ENCODE measurements at regions not wholly inside any gene's neighbourhood (a gene's known extent, or its start where the extent isn't known, plus 50 kb on each side); places are given as distances from the start of the nearest gene placed in this dataset.
"Not testable (repeated sequence)": the region's sequence is repeated elsewhere in the genome, so short reads cannot be mapped to it uniquely, and the experiment has no call there.

- H3K9ac ChIP-seq (ENCODE audit: low read length); H3K4me1 ChIP-seq (ENCODE audit: low read length): not testable (repeated sequence)
These were observed 352.2 kb upstream of the FOLH1 start for GRCh38 chr11:49560593-49560992.

GRCh38 chr11:49561240-49561880 lies 353.0 kb upstream of the FOLH1 start:
- H3K4me2 ChIP-seq (ENCODE audit: low read length); H3K27ac ChIP-seq (ENCODE audit: low read length); H3K27me3 ChIP-seq (ENCODE audit: low read depth, low read length); H3K4me3 ChIP-seq (ENCODE audit: low read length); H3K9me3 ChIP-seq (ENCODE audit: insufficient read depth, low read length); H3K4me1 ChIP-seq (ENCODE audit: low read length); H2AFZ ChIP-seq (ENCODE audit: low read depth, low read length); H4K20me1 ChIP-seq (ENCODE audit: insufficient read depth, low read length); H3K9ac ChIP-seq (ENCODE audit: low read length); H3K36me3 ChIP-seq (replicated peaks; ENCODE audit: low read depth, low read length); H3K79me2 ChIP-seq (ENCODE audit: low read length): not testable (repeated sequence)

More at GRCh38 chr11:49560593-49560992, 352.2 kb upstream of the FOLH1 start:
- not testable (repeated sequence) for H3K4me2 ChIP-seq (ENCODE audit: low read length); H3K4me3 ChIP-seq (ENCODE audit: low read length); H4K20me1 ChIP-seq (ENCODE audit: insufficient read depth, low read length); H2AFZ ChIP-seq (ENCODE audit: low read depth, low read length); H3K27me3 ChIP-seq (ENCODE audit: low read depth, low read length); H3K79me2 ChIP-seq (ENCODE audit: low read length); H3K9me3 ChIP-seq (ENCODE audit: insufficient read depth, low read length); H3K27ac ChIP-seq (ENCODE audit: low read length); H3K36me3 ChIP-seq (replicated peaks; ENCODE audit: low read depth, low read length)

- not testable (repeated sequence) for H3K9ac ChIP-seq (ENCODE audit: low read length); H4K20me1 ChIP-seq (ENCODE audit: insufficient read depth, low read length); H3K36me3 ChIP-seq (replicated peaks; ENCODE audit: low read depth, low read length); H3K27me3 ChIP-seq (ENCODE audit: low read depth, low read length); H3K4me1 ChIP-seq (ENCODE audit: low read length); H3K79me2 ChIP-seq (ENCODE audit: low read length); H3K4me3 ChIP-seq (ENCODE audit: low read length); H3K4me2 ChIP-seq (ENCODE audit: low read length); H3K27ac ChIP-seq (ENCODE audit: low read length); H2AFZ ChIP-seq (ENCODE audit: low read depth, low read length); H3K9me3 ChIP-seq (ENCODE audit: insufficient read depth, low read length)
These were observed 353.9 kb upstream of the FOLH1 start for GRCh38 chr11:49562262-49562661.

GRCh38 chr11:49579492-49579891 lies 371.1 kb upstream of the FOLH1 start:
- H3K4me3 ChIP-seq (ENCODE audit: low read length); H3K36me3 ChIP-seq (replicated peaks; ENCODE audit: low read depth, low read length); H3K27ac ChIP-seq (ENCODE audit: low read length); H3K9me3 ChIP-seq (ENCODE audit: insufficient read depth, low read length); H3K27me3 ChIP-seq (ENCODE audit: low read depth, low read length); H2AFZ ChIP-seq (ENCODE audit: low read depth, low read length); H3K9ac ChIP-seq (ENCODE audit: low read length); H3K79me2 ChIP-seq (ENCODE audit: low read length); H3K4me2 ChIP-seq (ENCODE audit: low read length); H4K20me1 ChIP-seq (ENCODE audit: insufficient read depth, low read length); H3K4me1 ChIP-seq (ENCODE audit: low read length): not testable (repeated sequence)

GRCh38 chr11:49585495-49585894 lies 366.7 kb upstream of the OR4C13 start:
- H3K9me3 ChIP-seq (ENCODE audit: insufficient read depth, low read length); H3K27ac ChIP-seq (ENCODE audit: low read length); H3K4me1 ChIP-seq (ENCODE audit: low read length); H3K9ac ChIP-seq (ENCODE audit: low read length); H3K36me3 ChIP-seq (replicated peaks; ENCODE audit: low read depth, low read length); H3K4me2 ChIP-seq (ENCODE audit: low read length); H3K27me3 ChIP-seq (ENCODE audit: low read depth, low read length); H3K4me3 ChIP-seq (ENCODE audit: low read length); H2AFZ ChIP-seq (ENCODE audit: low read depth, low read length); H4K20me1 ChIP-seq (ENCODE audit: insufficient read depth, low read length); H3K79me2 ChIP-seq (ENCODE audit: low read length): not testable (repeated sequence)

- not testable (repeated sequence) for H3K27ac ChIP-seq (ENCODE audit: low read length); H3K27me3 ChIP-seq (ENCODE audit: low read depth, low read length); H3K36me3 ChIP-seq (replicated peaks; ENCODE audit: low read depth, low read length); H3K4me1 ChIP-seq (ENCODE audit: low read length); H3K4me3 ChIP-seq (ENCODE audit: low read length); H3K9me3 ChIP-seq (ENCODE audit: insufficient read depth, low read length); H3K4me2 ChIP-seq (ENCODE audit: low read length); H3K9ac ChIP-seq (ENCODE audit: low read length); H4K20me1 ChIP-seq (ENCODE audit: insufficient read depth, low read length); H3K79me2 ChIP-seq (ENCODE audit: low read length); H2AFZ ChIP-seq (ENCODE audit: low read depth, low read length)
These were observed 343.3 kb upstream of the OR4C13 start for GRCh38 chr11:49608892-49609291.

- H3K9me3 ChIP-seq (ENCODE audit: insufficient read depth, low read length); H4K20me1 ChIP-seq (ENCODE audit: insufficient read depth, low read length); H3K79me2 ChIP-seq (ENCODE audit: low read length); H3K4me1 ChIP-seq (ENCODE audit: low read length); H3K9ac ChIP-seq (ENCODE audit: low read length); H3K36me3 ChIP-seq (replicated peaks; ENCODE audit: low read depth, low read length); H3K4me3 ChIP-seq (ENCODE audit: low read length); H2AFZ ChIP-seq (ENCODE audit: low read depth, low read length); H3K27me3 ChIP-seq (ENCODE audit: low read depth, low read length); H3K4me2 ChIP-seq (ENCODE audit: low read length); H3K27ac ChIP-seq (ENCODE audit: low read length): not testable (repeated sequence)
These were observed 328.3 kb upstream of the OR4C13 start for GRCh38 chr11:49623872-49624271.

GRCh38 chr11:49670705-49671104 lies 281.5 kb upstream of the OR4C13 start:
- H3K4me1 ChIP-seq (ENCODE audit: low read length); H3K27me3 ChIP-seq (ENCODE audit: low read depth, low read length); H3K27ac ChIP-seq (ENCODE audit: low read length); H3K36me3 ChIP-seq (replicated peaks; ENCODE audit: low read depth, low read length); H3K79me2 ChIP-seq (ENCODE audit: low read length); H3K4me3 ChIP-seq (ENCODE audit: low read length); H4K20me1 ChIP-seq (ENCODE audit: insufficient read depth, low read length); H2AFZ ChIP-seq (ENCODE audit: low read depth, low read length); H3K9ac ChIP-seq (ENCODE audit: low read length); H3K9me3 ChIP-seq (ENCODE audit: insufficient read depth, low read length): not testable (repeated sequence)
- peak overlapping the region; percentile 22; the same call in 1 of the 2 replicates for H3K4me2 ChIP-seq (ENCODE audit: low read length)

Measured in OCI-LY3 (cell line).